Testis (tissue), 2 donors: ENCODE measurements at regions not wholly inside any gene's neighbourhood (a gene's known extent, or its start where the extent isn't known, plus 50 kb on each side); places are given as distances from the start of the nearest gene placed in this dataset.

ENCODE experiments used
- DNase-seq: peaks from one replicate; pipeline ENCODE4 v3.0.0-alpha.2; 2019
- H3K27ac ChIP-seq, 2 donors: fragments of 200-600 bp; sonication (generic); one replicate each; pipeline ENCODE4 v1.5.1; 2019
- H3K27me3 ChIP-seq: fragments of 200-600 bp; sonication (generic); one replicate; pipeline ENCODE4 v1.5.1; 2019
- H3K36me3 ChIP-seq: fragments of 200-600 bp; sonication (generic); one replicate; pipeline ENCODE4 v1.5.1; 2017; ENCODE audit warnings: low read depth; ENCODE audit errors: missing control alignments
- H3K4me1 ChIP-seq: fragments of 200-600 bp; sonication (generic); one replicate; pipeline ENCODE4 v1.5.1; 2019
- H3K4me3 ChIP-seq, 2 donors: fragments of 200-600 bp; sonication (generic); one replicate each; pipeline ENCODE4 v1.5.1; 2017 to 2019
- H3K9me3 ChIP-seq: fragments of 200-600 bp; sonication (generic); one replicate; pipeline ENCODE4 v1.5.1; 2017
- POLR2A ChIP-seq: fragments of 450-650 bp; IDR thresholded peaks from one replicate; pipeline ENCODE4 v1.6.1; 2017; ENCODE audit warnings: antibody characterized with exemption, mild to moderate bottlenecking, moderate library complexity
- WGBS, 2 donors: methylation state at CpG; one replicate each; pipeline ENCODE4 v1.1.5; 2018; 5-methylcytosine and 5-hydroxymethylcytosine counted together
- intact Hi-C: fragments of 100-400 bp; cut with DNase I; formaldehyde crosslinking; loops from one replicate; pipeline ENCODE4 v1.15.1; 2023; ENCODE audit warnings: low total_unique reads
- TF ChIP-seq, protein P1 (sequence below), 3 experiments: fragments of 450-650 bp in 2 of 3; fragments of 200-600 bp in 1 of 3; sonication (generic) in 1 of 3; IDR thresholded peaks; one replicate each; pipeline ENCODE4 v1.5.1; 2016 to 2019; ENCODE audit warnings: antibody characterized with exemption in 3 of 3, mild to moderate bottlenecking in 2 of 3, moderate library complexity in 1 of 3

DNA sequence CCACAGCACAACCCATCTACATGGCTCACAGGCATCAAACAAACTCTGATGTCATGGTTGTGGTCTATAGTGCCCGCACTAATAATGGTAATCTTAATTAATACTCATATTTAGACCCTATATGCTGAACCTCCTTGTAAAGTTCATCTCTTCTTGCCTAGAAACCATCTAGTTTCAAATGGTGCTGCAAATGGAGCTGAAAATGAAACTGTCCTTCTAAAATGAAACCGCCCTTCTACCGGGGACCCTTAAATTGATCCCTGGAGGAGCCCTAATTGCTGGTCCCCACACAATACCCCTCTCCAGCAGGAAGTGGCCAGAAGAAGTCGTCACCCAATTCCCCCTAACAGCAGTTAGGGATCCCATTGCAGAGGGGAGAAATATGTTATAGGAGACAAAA lies 612.6 kb downstream of the MRPL39 start:
- 44 to 52% methylated on average over 4 of the region's 4 CpGs for WGBS, 2 donors
- Histone ChIP-seq H3K36me3 (no peaks in the 10 kb centered on the region), H3K27me3 (no peaks in the 10 kb centered on the region), H3K27ac (peak overlapping the region in 1 of 2 donors; percentile 73), H3K9me3 (no peaks in the 10 kb centered on the region), H3K4me3 (no peak overlapping the region), H3K4me1 (peaks cover 9% of the 10 kb centered on the region)
- intact Hi-C loops: no loop called here
- DNase-seq: no peak
- TF ChIP-seq, protein P1, sequence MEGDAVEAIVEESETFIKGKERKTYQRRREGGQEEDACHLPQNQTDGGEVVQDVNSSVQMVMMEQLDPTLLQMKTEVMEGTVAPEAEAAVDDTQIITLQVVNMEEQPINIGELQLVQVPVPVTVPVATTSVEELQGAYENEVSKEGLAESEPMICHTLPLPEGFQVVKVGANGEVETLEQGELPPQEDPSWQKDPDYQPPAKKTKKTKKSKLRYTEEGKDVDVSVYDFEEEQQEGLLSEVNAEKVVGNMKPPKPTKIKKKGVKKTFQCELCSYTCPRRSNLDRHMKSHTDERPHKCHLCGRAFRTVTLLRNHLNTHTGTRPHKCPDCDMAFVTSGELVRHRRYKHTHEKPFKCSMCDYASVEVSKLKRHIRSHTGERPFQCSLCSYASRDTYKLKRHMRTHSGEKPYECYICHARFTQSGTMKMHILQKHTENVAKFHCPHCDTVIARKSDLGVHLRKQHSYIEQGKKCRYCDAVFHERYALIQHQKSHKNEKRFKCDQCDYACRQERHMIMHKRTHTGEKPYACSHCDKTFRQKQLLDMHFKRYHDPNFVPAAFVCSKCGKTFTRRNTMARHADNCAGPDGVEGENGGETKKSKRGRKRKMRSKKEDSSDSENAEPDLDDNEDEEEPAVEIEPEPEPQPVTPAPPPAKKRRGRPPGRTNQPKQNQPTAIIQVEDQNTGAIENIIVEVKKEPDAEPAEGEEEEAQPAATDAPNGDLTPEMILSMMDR (IDR thresholded peaks at IDR 0.05): no peak
- no peak for TF ChIP-seq POLR2A

DNA sequence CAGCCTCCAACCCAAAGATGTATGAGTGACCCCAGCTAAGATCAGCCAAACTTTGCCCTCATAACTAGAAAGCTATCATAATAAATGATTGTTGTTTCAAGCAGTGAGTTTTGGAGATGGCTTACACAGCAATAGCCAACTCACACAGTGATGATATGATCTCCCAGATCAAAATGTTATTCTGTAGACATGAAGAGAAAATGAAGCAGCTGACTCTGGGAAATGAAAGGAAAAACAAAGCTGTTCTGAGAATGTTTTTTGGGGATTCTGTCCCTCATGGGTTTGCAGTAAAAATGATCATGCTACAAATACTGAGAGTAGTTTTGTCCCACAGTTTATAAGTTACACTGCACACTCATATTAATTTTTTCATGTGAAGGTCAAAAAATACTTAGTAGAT lies 617.8 kb downstream of the MRPL39 start:
- no peak for TF ChIP-seq POLR2A
- TF ChIP-seq, protein P1 (IDR thresholded peaks at IDR 0.05): no peak
- Histone ChIP-seq H3K4me1 (no peaks in the 10 kb centered on the region), H3K9me3 (no peaks in the 10 kb centered on the region), H3K36me3 (no peaks in the 10 kb centered on the region), H3K27me3 (no peaks in the 10 kb centered on the region), H3K4me3 (no peak overlapping the region), H3K27ac (no peak overlapping the region)
- intact Hi-C loops: no loop called here
- no peak for DNase-seq

DNA sequence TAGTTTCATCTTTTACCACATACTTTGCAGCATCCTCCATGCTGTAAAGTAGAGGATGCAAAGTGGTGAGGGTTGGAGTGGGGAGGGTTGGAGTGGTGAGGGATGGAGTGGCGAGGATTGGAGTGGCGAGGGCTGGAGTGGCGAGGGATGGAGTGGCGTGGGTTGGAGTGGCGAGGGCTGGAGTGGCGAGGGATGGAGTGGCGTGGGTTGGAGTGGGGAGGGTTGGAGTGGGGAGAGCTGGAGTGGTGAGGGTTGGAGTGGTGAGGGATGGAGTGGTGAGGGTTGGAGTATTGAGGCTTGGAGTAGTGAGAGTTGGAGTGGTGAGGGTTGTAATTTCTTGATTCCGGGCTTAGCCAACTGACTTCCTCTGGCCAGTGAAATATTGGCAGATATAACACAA lies 618.3 kb downstream of the MRPL39 start:
- 91 to 97% methylated on average over 8 of the region's 8 CpGs for WGBS, 2 donors
- intact Hi-C loops: no loop called here

DNA sequence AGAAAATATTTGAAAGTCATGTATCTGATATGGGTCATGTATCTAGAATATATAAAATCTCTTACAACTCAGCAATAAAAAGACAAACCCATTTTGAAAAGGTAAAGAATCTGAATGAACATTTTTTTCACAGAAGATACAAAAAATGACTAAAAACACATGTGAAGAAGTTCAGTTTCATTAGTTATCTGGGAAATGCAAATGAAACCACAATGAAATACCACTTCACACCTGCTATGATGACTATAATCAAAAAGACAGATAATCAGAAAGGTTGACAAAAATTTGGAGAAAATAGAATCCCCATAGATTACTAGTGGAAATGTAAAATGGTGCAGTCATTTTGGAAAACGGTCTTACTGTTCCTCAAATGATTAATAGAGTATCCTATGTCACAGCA lies 631.0 kb downstream of the MRPL39 start:
- TF ChIP-seq POLR2A: no peak
- TF ChIP-seq, protein P1 (IDR thresholded peaks at IDR 0.05): no peak
- intact Hi-C loops: no loop called here
- Histone ChIP-seq H3K9me3 (no peaks in the 10 kb centered on the region), H3K27ac (no peak overlapping the region), H3K4me1 (no peaks in the 10 kb centered on the region), H3K36me3 (no peaks in the 10 kb centered on the region), H3K4me3 (no peak overlapping the region), H3K27me3 (no peaks in the 10 kb centered on the region)
- 74 to 92% methylated on average over 1 of the region's 1 CpG for WGBS, 2 donors
- no peak for DNase-seq

More for the DNA sequence above, 618.3 kb downstream of the MRPL39 start:
- no peak for TF ChIP-seq POLR2A
- TF ChIP-seq, protein P1 (IDR thresholded peaks at IDR 0.05): no peak
- H3K27ac ChIP-seq: no peak overlapping the region
- no peaks in the 10 kb centered on the region for H3K9me3 ChIP-seq
- no peaks in the 10 kb centered on the region for H3K27me3 ChIP-seq
- no peaks in the 10 kb centered on the region for H3K4me1 ChIP-seq
- no peaks in the 10 kb centered on the region for H3K36me3 ChIP-seq
- H3K4me3 ChIP-seq: no peak overlapping the region
- no peak for DNase-seq

DNA sequence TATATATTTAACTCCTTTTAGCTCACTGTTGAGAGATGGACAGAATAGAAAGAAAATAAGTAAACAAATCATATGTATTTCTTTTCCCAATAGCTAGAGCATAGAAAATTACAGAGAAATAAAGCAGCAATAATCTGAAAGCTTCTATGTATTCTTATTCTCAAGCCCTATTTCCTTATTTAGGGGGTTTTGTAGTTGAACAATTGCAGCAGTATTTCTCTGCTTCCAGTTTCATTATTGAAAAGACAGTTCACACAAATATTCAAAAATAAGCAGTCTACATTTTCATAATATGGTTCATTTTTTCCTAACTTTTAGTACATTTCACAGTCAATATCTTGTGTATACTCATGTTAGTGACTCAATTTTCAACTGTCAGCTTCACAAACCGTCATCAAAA lies 638.2 kb downstream of the MRPL39 start:
- H3K27ac ChIP-seq: no peak overlapping the region
- TF ChIP-seq, protein P1 (IDR thresholded peaks at IDR 0.05): no peak
- TF ChIP-seq POLR2A: no peak
- H3K9me3 ChIP-seq: no peaks in the 10 kb centered on the region
- no peak for DNase-seq
- no peak overlapping the region for H3K4me3 ChIP-seq
- H3K4me1 ChIP-seq: no peaks in the 10 kb centered on the region
- 93% methylated on average over 1 of the region's 1 CpG for WGBS, 2 donors
- no peaks in the 10 kb centered on the region for H3K36me3 ChIP-seq
- intact Hi-C loops: no loop called here
- no peaks in the 10 kb centered on the region for H3K27me3 ChIP-seq
